COLO829 (cell line): ENCODE measurements at regions not wholly inside any gene's neighbourhood (a gene's known extent, or its start where the extent isn't known, plus 50 kb on each side); places are given as distances from the start of the nearest gene placed in this dataset.
"Not testable (repeated sequence)": the region's sequence is repeated elsewhere in the genome, so short reads cannot be mapped to it uniquely, and the experiment has no call there.

ENCODE experiments used
- DNase-seq: peaks from one replicate; pipeline ENCODE4 v3.0.0; 2012; ENCODE audit warnings: low spot score

DNA sequence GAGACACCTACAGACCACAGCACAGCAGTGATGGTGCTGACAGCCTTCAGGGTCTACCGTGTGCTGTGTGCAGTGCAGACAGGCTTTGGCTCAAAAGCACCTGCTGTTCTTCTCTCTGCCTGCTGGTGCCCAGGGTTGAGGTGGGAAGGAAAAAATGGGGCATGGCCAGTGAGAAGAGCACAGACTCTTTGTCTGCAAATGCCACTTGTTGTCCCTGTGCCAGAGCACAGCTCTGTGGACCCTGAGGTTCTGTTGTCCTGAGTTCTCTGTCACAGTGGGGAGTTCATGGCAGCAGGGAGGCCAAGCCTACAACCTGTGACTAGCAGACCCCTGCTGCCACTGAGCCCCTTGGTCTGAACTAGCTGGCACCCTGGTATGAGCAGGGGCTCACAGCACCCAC lies 376.7 kb downstream of the GLRX3 start:
- no peak for DNase-seq

DNA sequence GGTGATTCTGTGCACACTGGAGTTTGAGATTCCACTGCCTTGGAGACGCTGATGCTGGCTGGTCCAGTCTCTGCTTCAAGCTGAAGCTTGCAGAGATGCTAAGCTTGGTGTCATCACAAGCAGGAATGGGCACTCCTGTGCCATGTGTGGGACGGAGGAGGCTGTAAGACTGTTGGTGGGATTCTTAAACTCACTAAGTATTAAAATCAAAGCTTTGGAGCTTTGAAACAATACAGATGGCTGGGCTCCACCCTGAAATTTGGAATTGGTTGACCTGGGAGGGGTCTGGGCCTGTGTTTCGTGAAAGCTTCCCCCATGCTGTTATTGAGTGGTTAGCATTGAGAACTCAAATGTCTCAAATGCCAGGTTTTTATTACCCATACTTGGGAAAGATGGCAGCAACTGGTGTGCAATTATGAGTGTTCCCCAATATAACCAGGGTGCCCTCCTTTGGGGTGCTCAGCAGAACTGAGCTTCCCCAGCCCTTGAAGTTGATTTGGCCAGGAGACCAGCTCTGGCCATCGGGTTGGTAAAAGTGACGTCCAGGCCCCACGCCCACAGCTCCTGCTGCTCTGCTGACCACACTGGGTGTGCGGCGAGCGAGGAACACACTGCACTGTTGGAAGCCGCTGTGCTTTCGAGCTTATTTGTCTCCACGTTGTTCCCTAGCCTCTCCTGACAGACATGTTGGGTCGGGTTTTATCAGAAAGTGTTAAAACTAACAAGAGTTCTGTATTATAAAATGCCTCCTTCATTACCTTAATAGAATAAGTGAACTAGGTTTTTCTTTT lies 377.7 kb downstream of the GLRX3 start:
- DNase-seq: no peak

DNA sequence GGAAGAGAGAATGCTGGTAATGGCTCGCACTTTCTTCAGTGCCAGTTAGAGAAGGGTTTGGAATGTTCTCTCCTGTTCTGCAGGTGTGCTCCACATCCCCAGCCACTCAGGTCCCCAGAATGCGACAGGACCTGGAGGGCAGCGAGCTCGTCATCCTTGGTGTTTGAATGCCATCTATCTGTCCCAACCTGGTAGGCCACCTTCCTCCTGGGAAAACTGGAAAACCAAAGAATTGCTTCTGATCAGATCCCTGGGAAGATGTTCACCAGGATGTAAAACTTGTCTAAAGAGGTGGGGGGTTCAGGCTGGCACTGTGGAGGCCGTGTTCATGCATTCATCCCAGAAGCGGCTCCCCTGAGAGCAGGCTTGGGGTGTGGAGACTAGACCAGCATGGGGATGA lies 379.5 kb downstream of the GLRX3 start:
- no peak for DNase-seq

DNA sequence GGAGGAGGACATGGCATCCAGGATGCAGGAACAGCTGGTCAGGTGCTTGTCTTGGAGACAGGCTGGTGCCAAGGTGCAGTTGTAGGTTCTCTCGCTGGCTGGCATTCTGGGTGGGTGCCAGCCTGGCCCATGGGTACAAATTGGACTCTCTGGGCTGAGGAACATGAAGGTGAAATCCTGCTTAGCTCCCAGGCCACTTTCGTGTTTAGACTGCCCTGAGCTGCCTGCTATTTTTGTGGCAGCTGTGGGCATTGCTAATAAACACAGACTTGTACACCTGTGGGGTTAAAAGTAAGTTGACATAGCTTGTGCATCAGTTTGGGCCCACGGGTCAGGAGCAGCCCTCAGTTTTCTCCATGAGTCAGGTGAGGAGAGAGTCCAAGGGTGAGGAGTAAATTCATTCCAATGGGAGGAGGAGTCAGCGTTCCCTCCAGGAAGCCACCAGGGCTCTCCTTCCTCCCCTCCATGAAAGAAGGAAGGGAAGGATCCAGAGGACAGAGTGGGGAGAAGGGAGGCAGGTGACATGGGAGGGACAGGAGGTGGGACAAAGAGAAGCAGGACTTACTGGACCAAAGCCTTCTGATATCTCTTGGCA lies 380.0 kb downstream of the GLRX3 start:
- no peak for DNase-seq

DNA sequence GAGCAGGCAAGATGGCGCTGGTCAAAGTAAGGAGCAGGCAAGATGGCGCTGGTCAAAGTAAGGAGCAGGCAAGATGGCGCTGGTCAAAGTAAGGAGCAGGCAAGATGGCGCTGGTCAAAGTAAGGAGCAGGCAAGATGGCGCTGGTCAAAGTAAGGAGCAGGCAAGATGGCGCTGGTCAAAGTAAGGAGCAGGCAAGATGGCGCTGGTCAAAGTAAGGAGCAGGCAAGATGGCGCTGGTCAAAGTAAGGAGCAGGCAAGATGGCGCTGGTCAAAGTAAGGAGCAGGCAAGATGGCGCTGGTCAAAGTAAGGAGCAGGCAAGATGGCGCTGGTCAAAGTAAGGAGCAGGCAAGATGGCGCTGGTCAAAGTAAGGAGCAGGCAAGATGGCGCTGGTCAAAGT lies 382.7 kb downstream of the GLRX3 start:
- DNase-seq: not testable (repeated sequence)

DNA sequence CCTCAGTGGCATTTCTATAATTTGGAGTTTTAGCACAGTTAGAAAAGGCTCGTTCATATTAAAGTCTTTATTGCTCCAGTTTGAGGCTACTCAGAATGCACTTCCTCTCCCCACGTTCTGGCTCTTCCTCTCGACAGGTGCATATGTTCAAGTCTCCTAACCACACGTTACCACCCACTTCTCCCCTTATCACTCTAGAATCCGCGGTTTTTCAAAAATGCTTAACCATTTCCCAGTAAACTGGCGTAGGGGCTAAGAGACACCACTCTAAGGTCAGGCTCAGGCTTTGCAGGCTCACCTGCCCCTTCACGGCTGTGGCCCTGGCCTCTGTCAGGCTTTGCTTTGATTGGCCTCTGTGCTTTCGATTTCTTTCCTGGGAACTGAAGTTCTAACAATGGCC lies 383.6 kb downstream of the GLRX3 start:
- DNase-seq: no peak

DNA sequence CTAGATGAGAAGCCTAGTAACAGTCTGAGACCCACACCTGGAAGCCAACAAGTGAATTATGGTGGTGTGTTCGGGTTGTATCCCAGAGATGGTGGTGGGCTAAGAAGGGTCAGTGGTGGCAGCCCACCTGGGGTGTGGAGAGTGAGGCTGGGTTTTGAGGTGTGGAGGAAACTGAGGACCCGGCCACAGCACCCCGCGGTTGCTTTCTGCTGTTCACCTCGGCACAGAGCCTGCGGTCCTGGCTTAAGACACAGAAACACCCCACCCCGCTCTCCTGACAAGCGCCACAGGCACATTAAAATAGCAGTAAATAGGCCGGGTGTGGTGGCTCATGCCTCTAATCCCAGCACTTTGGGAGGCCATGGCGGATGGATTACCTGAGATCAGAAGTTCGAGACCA lies 395.1 kb downstream of the GLRX3 start:
- no peak for DNase-seq

DNA sequence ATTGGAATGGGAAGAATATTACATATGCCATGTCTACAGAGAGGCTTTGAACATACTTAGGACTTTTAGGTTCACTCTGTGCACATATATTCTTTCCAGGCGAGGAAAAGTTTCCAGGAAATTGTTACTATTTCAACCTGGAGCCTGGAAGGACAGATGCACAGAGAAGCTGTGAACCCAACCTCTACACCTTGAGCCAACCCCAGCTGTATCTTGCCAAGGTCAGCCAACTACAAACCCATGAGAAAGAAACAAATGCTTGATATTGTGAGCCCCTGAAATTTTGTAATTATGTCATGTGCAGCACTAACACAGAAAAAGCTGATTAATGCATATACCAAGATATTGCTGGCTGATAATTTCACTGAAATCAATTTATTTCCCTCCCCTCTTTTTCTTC lies 404.9 kb downstream of the GLRX3 start:
- no peak for DNase-seq

DNA sequence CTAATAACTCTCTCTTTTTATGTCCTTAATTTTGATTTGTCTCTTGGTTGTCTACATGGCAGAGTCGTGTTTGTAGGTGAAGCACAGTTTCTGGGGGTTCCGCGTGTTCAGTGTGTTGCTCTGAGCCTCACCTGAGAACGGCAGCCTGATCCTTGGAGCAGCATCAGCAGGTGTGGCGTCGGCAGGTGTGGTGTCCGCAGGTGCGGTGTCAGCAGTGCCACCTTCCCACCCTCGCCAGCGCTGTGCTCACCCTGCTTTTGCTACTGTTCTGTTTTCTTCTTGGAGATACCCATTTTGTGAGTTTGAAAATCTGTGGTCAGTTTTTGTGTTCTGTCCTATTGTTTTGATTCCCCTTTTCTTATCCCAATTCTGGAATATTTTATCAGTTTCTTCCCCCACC lies 406.6 kb downstream of the GLRX3 start:
- no peak for DNase-seq

DNA sequence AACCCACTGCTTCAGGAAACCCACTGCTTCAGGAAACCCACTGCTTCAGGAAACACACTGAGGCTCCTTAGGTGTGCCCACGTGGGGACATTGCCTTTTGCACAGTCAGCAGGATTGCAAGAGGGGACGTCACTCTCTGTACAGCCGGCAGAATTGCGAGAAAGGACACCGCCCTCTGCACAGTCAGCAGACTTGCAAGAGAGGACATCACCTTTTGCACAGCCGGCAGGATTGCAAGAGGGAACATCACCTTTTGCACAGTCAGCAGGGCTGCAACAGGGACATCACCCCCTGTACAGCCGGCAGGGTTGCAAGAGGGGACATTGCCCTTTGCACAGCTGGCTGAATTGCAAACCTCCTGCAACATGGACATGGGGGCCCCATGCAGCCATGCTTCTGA lies 407.6 kb downstream of the GLRX3 start:
- DNase-seq: no peak

DNA sequence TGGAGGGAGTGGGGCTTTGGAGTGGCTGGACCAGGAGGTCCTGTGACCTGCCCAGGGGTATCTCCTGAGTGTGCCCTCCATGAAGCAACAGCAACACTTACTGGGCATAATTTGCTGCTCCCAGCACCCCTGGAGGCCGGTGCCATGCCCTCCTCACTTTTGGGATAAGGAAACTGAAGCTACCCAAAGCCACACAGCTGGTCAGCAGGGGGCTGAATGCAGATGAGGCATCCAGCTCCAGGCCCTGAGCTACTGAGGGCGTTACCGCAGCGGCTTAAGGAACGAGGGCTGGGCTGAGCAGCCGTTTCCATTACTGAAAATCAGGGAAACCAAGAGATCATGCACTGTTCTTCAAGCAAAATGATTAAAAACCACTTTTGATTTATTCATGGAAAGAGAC lies 408.9 kb downstream of the GLRX3 start:
- no peak for DNase-seq

DNA sequence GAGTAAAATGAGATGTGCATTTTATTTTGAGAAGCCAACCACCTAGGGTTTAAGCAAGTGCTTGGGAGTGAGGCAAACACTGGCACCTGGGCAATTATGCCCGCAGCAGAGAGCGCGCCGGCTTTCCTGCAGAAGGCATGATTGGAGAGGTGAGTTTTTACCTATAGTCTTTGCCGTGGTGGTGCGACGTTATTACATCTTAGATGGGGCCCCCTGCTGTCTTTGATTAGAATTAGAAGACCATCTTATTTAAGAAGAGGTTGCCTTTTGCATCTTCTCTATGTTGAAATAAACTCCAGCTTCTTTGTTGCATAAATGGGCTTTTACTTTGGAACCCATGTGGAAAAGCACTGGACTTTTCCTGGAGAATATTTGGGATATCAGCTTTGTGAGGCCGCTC lies 409.5 kb downstream of the GLRX3 start:
- DNase-seq: no peak

DNA sequence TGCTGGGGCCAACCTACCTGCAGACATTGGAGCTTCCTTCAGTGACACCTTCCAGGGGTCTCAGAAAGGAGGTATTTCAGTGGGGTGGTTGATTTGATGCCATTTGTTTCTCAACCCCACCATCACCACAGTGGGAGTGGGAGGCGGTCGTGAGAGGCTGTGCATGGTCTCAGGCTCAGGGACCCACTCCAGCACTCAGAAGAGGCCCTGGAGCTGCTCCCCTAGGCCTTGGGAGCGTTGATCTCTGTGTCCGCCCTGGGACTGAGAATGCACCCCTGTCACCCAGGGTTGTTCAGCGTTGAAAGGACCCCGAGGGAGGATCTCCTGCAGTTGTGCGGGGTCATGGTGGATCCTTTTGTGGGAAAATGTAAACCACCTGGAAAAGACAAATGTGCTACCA lies 410.6 kb downstream of the GLRX3 start:
- no peak for DNase-seq

DNA sequence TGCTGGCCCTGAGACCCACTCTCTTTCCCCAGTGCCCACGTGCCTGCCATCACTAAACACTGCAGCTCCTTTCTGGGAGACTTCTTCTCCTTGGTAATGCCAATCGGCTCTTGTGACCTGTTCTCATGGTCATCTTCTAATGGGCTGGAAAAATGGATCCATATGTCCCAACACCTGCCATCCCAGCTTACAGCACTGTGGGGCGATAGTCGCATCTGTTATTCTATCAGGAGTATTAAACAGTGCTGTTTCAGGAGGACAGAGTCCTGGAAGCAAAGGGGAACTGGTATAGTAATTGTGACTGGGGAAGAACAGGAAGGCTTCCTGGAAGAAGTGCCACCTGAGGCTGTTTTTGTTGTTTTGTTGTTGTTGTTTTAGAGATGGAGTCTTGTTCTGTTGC lies 411.2 kb downstream of the GLRX3 start:
- DNase-seq: no peak

DNA sequence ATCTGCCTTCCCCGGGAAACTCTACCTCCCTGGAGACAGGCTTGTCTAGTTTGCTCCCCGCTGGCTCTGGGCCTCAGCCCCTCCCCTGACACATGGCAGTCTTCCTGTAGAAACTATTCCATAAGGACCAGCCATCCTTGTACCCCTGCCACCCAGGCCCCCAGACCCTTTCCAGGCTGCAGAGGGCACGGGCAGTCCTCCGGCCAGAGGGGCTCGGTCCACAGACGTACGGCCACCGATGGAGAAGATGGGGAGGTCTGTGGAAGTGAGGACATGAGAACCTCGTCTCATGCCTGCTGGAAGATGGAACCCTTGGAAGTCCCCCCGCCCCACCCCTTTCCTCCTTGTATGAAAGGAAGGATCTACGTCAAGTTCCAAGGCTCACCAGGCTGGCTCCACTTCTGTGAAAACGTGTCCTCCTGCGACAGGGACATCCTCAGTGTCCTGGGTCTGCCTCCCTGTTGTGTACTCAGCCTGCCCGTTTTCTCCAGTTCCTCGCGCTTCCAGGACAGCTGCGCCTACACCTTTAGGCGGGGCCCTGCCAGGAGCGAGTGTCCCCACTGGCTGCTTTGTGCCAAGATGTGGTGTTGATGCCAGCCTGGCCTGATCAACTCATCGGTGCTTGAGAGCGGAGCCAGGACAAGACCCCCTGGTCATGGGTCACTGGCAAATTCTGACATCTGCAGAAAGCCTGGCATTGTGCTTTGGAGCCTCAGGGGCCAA lies 414.9 kb downstream of the GLRX3 start:
- DNase-seq: no peak

DNA sequence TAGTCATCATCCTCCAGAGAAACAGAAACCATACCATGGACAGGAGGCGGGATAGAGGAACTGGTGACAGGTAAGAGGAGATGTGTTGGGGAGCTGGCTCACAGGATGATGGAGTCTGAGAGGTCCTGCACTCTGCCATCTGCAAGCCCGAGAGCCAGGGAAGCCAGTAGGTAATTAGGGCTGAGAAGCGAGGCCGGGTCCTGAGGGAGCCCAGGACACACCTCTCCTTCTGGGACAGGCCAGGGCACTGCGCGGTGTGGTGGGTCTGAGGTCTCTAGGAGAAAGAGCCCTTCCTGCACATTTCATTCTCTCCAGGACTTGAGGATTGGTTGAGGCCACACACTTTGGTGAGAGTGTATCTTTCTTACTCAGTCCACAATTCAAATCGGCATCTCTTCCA lies 415.5 kb downstream of the GLRX3 start:
- no peak for DNase-seq

DNA sequence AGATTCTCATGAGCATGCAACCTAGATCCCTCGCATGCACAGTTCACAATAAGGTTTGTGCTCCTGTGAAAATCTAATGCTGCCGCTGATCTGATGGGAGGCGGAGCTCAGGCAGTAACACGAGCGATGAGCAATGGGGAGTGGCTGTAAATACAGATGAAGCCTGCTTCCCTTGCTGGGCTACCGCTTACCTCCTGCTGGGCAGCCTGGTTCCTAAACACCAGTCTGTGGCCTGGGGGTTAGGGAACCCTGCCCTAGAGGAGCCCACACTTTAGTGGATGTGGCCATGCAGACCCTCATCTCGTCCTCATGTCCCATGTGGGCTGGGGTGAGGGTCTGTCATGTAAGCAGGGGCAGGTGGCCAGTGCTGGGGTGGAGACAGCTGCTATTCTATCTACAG lies 417.6 kb downstream of the GLRX3 start:
- no peak for DNase-seq

DNA sequence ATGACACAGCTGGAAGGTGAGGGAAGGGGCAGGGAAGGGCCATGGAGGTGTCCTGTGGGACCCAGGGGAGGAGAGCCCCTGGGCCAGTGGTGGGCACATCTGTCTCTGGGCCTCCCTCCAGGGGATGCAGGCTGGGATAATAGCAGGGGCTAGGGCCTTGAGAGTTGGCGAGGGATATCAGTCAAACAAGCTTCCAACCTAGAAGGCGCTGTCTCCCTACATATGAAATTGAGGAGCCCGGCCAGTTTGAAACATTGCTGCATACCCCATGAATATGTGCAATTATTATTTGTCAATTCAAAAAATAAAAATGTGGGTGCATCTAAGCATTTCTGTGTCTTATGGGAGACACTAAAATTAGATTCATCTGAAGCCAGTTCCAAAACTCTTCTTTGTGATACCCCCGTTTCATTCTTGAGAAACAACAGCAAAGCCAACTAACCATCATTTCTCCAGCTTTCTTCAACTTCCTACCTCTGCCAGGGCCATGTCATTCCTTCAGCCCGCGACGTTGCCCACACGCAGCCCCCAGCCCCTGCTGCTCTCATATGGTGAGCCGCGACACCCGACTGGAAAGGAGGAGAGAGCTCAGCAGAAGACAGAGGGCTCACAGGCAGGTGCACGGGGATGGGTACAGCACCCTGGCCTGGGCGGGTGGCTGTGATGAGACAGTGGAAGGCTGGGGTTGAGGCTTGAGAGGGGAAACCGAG lies 418.7 kb downstream of the GLRX3 start:
- no peak for DNase-seq

DNA sequence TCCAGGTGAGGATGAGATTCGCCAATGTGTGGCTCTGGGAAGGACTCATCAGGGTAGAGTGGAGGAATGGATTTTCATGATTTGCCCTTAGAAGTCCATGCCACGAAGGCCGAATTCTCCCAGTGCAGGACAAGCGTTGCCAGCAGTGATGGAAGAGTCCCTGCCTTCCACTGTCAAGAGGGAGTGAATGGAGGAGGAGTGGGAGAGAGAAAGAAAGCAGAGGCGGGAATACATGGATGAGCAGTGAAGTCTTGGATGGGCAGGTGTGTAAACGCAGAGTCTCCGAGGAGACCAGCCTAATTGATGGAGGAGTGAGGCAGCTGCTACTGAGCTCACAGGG lies 419.2 kb downstream of the GLRX3 start:
- DNase-seq: no peak

DNA sequence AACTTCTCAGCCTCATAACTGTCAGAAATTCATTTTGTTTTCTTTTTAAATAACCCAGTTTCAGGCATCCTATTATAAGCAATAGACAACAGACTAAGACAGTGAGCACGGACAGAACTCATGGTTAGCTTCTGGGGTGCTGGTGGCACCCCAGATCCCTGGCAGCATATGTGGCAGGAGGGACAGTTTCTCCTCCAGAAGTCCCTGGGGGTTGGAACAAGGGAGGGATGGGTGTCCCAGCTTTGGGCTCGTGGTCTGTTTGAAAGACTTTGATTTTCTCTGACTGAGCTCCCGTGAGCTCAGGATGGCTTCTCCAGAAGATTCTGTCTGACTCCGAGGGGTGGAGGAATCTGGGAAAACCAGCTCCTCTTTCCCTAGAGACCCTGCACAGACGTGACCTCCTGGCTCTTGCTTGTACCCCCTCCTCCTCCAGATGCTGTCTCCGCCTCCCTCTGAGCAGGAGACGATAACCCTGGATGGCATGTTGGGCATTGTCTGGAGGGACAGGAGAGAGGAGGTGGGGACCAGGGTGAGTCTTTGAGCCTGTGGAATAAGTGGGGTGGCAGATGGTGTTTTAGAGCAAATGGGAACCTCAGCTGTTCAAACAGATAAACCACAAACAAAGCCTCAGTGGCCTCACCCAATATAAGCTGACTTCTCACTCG lies 421.1 kb downstream of the GLRX3 start:
- DNase-seq: no peak

DNA sequence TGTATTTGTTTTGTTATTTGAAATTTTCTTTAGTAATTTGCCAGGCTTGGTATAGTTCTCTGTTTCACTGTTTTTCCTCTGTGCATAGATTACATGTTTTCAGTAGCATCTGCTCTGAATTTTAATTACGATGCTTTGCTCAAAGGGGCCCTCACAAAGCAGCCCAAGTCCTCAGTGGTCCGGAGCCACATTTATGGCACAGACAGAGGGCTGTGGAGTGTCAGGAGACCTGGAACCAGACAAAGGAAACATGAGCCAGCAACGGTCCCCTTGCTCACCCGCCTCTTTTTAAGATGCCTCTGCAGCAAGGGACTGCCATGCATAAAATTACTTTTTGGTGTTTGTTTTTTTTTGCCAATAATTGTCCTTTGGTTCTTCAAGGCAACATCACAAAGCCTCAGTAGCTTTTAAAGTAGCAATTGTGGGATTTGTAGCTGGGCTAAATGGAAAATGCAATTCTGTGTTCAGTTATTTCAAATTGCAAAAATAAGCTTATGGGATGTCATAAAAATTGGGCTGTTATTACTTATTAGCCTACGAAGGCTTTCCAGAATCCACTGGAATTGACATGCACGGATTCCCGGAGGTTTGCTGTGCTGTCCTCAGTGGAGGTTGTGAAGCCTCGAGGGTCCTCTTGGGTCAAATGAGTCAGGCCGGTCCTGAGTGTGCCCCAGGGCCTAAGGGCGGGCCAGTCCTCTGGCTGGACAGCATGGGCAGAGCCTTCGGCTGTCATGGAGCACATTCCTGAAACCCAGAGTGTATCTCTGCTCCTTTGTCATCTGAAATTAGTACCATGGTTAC lies 422.8 kb downstream of the GLRX3 start:
- DNase-seq: no peak

DNA sequence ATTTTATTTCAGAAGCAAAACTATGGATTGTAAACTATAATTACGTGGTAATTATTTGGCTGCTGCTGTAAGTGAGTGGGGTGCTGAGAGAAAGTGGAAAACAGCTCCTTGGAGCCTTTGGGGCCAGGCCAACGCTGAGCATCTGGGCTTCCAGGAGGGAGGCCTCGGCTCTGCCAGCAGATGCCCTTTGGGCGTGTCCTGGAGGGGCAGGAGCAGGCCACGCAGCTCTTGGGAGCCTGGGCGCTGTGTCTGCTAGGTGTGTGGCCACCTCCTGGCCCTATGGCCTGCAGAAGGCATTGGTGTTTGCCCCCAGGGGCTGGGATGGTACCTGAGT lies 423.3 kb downstream of the GLRX3 start:
- DNase-seq: no peak
